ENCODE measurements at regions not wholly inside any gene's neighbourhood (a gene's known extent, or its start where the extent isn't known, plus 50 kb on each side); places are given as distances from the start of the nearest gene placed in this dataset.

DNA sequence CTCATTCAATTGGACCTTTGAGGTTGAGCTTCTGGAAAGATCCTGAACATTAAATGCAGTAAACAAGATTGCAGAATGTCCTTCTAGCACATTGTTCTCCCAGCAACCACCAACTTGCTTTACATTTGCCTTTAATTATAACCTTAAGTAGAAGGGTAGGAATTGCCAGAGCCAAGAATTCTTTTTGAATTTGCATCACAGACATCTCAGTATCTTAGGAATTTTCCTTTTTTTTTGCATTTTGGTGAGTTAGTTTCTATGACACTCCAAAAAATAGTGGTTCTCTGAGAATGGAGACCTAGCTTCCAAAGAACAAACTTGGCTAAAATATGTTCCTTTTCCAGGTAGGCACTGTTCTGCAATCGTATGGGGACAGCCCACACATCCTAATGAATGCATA, 456.0 kb downstream of the GATA3 start:
- H3K4me1 ChIP-seq, result no peaks in the 10 kb centered on the region
- H3K9me3 ChIP-seq, result no peaks in the 10 kb centered on the region
- DNase-seq, result no peak
- no peaks in the 10 kb centered on the region for H3K36me3 ChIP-seq
- H3K27ac ChIP-seq, result no peak overlapping the region
- H3K27me3 ChIP-seq, result peaks cover 0 to 3% of the 10 kb centered on the region in 2 donors
- no peak overlapping the region for H3K4me3 ChIP-seq
- TF ChIP-seq, protein P1, sequence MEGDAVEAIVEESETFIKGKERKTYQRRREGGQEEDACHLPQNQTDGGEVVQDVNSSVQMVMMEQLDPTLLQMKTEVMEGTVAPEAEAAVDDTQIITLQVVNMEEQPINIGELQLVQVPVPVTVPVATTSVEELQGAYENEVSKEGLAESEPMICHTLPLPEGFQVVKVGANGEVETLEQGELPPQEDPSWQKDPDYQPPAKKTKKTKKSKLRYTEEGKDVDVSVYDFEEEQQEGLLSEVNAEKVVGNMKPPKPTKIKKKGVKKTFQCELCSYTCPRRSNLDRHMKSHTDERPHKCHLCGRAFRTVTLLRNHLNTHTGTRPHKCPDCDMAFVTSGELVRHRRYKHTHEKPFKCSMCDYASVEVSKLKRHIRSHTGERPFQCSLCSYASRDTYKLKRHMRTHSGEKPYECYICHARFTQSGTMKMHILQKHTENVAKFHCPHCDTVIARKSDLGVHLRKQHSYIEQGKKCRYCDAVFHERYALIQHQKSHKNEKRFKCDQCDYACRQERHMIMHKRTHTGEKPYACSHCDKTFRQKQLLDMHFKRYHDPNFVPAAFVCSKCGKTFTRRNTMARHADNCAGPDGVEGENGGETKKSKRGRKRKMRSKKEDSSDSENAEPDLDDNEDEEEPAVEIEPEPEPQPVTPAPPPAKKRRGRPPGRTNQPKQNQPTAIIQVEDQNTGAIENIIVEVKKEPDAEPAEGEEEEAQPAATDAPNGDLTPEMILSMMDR (IDR thresholded peaks at IDR 0.05), result no peak
- intact Hi-C loops (cut with DNase I; ENCODE audit: low total_unique reads), result no loop called here

DNA sequence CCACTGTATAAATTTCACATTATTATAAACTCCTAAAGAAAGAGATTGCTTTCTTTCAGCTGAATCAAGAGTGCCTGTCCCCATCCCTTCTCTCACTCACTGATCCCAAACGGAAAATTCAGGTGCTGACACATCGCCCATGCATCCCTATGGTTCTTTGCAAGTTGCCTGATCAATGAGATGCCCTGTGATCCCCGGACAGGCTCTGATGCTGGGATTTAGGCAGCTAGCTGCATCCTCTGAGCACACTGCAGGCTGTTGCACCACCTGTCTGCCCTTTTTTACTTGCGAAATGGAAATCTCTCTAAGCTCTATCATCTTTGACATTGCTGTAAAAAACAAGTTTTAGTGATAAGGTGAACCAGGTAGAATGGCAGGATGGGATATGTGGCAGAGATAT, 456.5 kb downstream of the GATA3 start:
- peaks cover 0 to 3% of the 10 kb centered on the region in 2 donors for H3K27me3 ChIP-seq
- no peak overlapping the region for H3K4me3 ChIP-seq
- TF ChIP-seq, protein P1 (IDR thresholded peaks at IDR 0.05), result no peak
- no peak for DNase-seq
- intact Hi-C loops (cut with DNase I; ENCODE audit: low total_unique reads), result no loop called here
- no peaks in the 10 kb centered on the region for H3K4me1 ChIP-seq
- no peaks in the 10 kb centered on the region for H3K9me3 ChIP-seq
- no peak overlapping the region for H3K27ac ChIP-seq
- H3K36me3 ChIP-seq, result no peaks in the 10 kb centered on the region

DNA sequence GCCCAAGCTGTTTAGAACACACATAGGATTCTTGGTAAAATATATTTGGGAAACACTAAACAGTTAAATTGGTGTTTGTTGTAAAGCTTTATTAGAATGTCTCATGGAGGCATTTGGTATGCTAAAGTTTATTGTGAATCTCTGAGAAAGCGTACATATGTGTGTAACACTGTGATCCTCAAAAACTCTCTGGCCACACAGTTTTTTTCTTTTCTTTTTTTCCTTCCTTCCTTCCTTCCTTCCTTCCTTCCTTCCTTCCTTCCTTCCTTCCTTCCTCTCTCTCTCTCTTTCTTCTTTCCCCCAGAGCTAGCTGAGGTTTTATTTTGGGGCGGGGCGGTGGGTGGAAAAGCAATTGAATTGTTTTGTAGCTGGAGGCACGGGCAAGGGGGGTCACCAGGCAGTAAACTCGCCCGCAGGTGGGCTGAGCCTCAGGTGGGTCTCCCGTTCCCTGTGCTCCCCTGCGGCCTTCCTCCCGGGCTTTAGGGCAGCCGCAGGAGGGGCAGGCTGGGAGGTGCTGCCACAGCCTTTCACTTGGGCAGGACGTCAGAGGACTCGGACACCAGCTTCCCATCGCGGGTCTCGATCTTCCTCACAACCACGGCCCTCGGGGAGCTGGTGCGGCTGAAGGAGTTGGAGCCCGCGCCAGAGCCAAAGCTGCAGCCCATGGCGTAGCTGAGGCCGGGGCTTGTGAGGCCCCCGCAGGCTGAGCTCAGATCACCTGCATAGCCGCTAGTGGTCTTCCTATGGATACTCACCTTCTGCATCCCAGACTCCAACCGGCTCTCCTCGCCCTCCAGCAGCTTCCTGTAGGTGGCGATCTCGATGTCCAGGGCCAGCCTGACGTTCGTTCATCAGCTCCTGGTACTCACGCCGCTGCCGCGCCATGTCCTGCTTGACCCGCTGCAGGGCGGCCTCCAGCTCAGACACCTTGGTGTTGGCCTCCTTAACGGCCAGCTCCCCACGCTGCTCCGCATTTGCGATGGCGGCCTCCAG, 459.0 kb downstream of the GATA3 start:
- Histone ChIP-seq H3K36me3 (no peaks in the 10 kb centered on the region), H3K4me3 (no peak overlapping the region), H3K27me3 (peaks cover 0 to 3% of the 10 kb centered on the region in 2 donors), H3K4me1 (no peaks in the 10 kb centered on the region), H3K9me3 (no peaks in the 10 kb centered on the region), H3K27ac (no peak overlapping the region)
- TF ChIP-seq, protein P1 (IDR thresholded peaks at IDR 0.05), result no peak
- no peak for DNase-seq
- intact Hi-C loops (cut with DNase I; ENCODE audit: low total_unique reads), result no loop called here

DNA sequence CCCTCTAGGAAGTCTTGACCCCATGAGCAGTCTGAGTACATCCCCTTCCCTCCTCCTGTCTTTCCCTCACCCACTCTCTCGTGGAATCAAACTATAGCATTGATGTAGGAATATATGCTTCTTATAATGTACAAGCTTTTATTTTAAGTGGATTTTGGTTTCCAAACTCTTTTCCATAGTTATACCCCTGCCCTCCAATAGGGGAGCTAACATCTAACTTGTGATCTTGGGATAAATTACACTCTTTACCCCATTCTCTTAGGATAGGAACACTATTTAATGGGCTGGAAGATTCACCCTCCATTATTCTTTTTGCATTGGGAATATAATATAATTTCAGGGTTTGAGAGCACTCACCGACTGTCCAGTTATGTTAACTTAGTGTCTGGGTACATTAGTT, 465.9 kb downstream of the GATA3 start:
- TF ChIP-seq, protein P1 (IDR thresholded peaks at IDR 0.05), result no peak
- DNase-seq, result no peak
- intact Hi-C loops (cut with DNase I; ENCODE audit: low total_unique reads), result no loop called here
- no peaks in the 10 kb centered on the region for H3K4me1 ChIP-seq
- no peaks in the 10 kb centered on the region for H3K36me3 ChIP-seq
- H3K4me3 ChIP-seq, result no peak overlapping the region
- H3K9me3 ChIP-seq, result no peaks in the 10 kb centered on the region
- no peaks in the 10 kb centered on the region for H3K27me3 ChIP-seq
- H3K27ac ChIP-seq, result no peak overlapping the region

DNA sequence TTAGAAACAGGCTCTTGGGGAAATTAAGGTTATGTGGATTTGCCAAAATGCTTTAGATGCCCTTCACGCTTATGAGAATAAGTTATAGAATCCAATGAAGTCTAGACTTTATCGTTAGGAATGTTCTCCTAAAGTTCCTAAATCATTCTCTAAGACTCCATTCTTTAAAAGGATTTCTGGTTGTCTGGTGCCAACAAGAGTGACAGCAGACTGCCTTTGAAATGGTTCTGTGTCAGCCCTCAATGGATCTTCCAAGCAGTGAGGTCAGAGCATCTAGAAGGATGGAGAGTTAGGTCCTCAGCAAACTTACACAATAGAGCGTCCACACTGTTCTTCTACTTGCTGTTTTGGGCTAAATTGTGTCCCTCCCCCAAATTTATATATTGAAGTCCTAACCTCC, 473.3 kb downstream of the GATA3 start:
- DNase-seq, result no peak
- TF ChIP-seq, protein P1 (IDR thresholded peaks at IDR 0.05), result no peak
- H3K4me3 ChIP-seq, result no peak overlapping the region
- no peaks in the 10 kb centered on the region for H3K4me1 ChIP-seq
- H3K27ac ChIP-seq, result no peak overlapping the region
- intact Hi-C loops (cut with DNase I; ENCODE audit: low total_unique reads), result no loop called here
- no peaks in the 10 kb centered on the region for H3K36me3 ChIP-seq
- H3K27me3 ChIP-seq, result no peaks in the 10 kb centered on the region
- H3K9me3 ChIP-seq, result no peaks in the 10 kb centered on the region

Measured in tibial artery (tissue), 4 donors.